Prostate gland (tissue), 2 donors: ENCODE measurements at regions not wholly inside any gene's neighbourhood (a gene's known extent, or its start where the extent isn't known, plus 50 kb on each side); places are given as distances from the start of the nearest gene placed in this dataset.

Experiments used
- DNase-seq: peaks from one replicate; pipeline ENCODE4 v3.0.0-alpha.2; 2019; ENCODE audit warnings: low spot score
- H3K27ac ChIP-seq, 2 donors: fragments of 200-600 bp; sonication (generic); 2 replicates each; pipeline ENCODE4 v1.5.1; 2017 to 2019
- H3K27me3 ChIP-seq: fragments of 200-600 bp; sonication (generic); replicated peaks from 2 replicates; pipeline ENCODE4 v1.5.1; 2019; ENCODE audit not compliant: insufficient read depth
- H3K36me3 ChIP-seq, 2 donors: fragments of 200-600 bp; sonication (generic); 1 replicate in 1 of 2; 2 replicates in 1 of 2; pipeline versions ENCODE4 v1.5.1 to v1.8.1; 2017 to 2019
- H3K4me1 ChIP-seq: fragments of 200-600 bp; sonication (generic); replicated peaks from 2 replicates; pipeline ENCODE4 v1.5.1; 2019
- H3K4me3 ChIP-seq, 2 donors: fragments of 200-600 bp; sonication (generic); 2 replicates each; pipeline ENCODE4 v1.5.1; 2017 to 2019
- H3K9me3 ChIP-seq: fragments of 200-600 bp; sonication (generic); 2 replicates; pipeline ENCODE4 v1.5.1; 2017
- CTCF ChIP-seq, 4 experiments: fragments of 200-600 bp in 2 of 4; fragments of 450-650 bp in 2 of 4; sonication (generic) in 2 of 4; IDR thresholded peaks; 1 replicate in 3 of 4; 2 replicates in 1 of 4; pipeline ENCODE4 v1.5.1; 2016 to 2019; ENCODE audit warnings: antibody characterized with exemption in 4 of 4, mild to moderate bottlenecking in 2 of 4, moderate library complexity in 2 of 4
- POLR2A ChIP-seq: fragments of 450-650 bp; IDR thresholded peaks from one replicate; pipeline ENCODE4 v1.6.1; 2016; ENCODE audit warnings: antibody characterized with exemption, mild to moderate bottlenecking
- POLR2AphosphoS5 ChIP-seq: sonication (generic); formaldehyde crosslinking; IDR thresholded peaks from one replicate; pipeline ENCODE4 v1.6.1; 2017; ENCODE audit warnings: antibody characterized with exemption
- WGBS: methylation state at CpG from one replicate; pipeline ENCODE4 v1.1.5; 2018; 5-methylcytosine and 5-hydroxymethylcytosine counted together
- intact Hi-C: fragments of 100-400 bp; cut with DNase I; formaldehyde crosslinking; loops from one replicate; pipeline ENCODE4 v1.14.2; 2022

- WGBS: 31% methylated on average over 12 of the region's 12 CpGs
- DNase-seq: peak; percentile 68
- H3K4me1 ChIP-seq: peaks cover 47% of the 10 kb centered on the region
- TF ChIP-seq POLR2A (no peak), POLR2AphosphoS5 (peak; percentile 78)
- no peaks in the 10 kb centered on the region for H3K36me3 ChIP-seq
- no peaks in the 10 kb centered on the region for H3K9me3 ChIP-seq
- H3K27ac ChIP-seq: peak overlapping the region; percentile 95 to 97
- intact Hi-C loops: no loop called here
- H3K4me3 ChIP-seq: no peak overlapping the region
- H3K27me3 ChIP-seq: no peaks in the 10 kb centered on the region
Observed at GRCh38 chr1:234726359-234726943, 116.5 kb upstream of the IRF2BP2 start.

- no peak overlapping the region for H3K4me3 ChIP-seq
- WGBS: 37% methylated on average over 12 of the region's 12 CpGs
- peak overlapping the region; percentile 95 to 97 for H3K27ac ChIP-seq
- no peaks in the 10 kb centered on the region for H3K36me3 ChIP-seq
- H3K4me1 ChIP-seq: peaks cover 47% of the 10 kb centered on the region
- intact Hi-C loops: loop anchor here (2.0 kb wide), 4 partner anchors 115 to 357 kb away; partner anchors contain the start of gene IRF2BP2
- no peaks in the 10 kb centered on the region for H3K9me3 ChIP-seq
- no peaks in the 10 kb centered on the region for H3K27me3 ChIP-seq
- peak; percentile 80 for DNase-seq
- TF ChIP-seq POLR2AphosphoS5 (no peak), CTCF (IDR thresholded peaks at IDR 0.05) (no peak), POLR2A (no peak)
Observed at GRCh38 chr1:234725177-234726132, 115.5 kb upstream of the IRF2BP2 start.

GRCh38 chr1:234724516-234725176 lies 114.7 kb upstream of the IRF2BP2 start:
- DNase-seq: no peak
- intact Hi-C loops: loop anchor here (2.0 to 5.0 kb wide), 9 partner anchors 114 to 358 kb away; partner anchors contain the start of gene IRF2BP2
- no peaks in the 10 kb centered on the region for H3K36me3 ChIP-seq
- peak overlapping the region; percentile 95 to 97 for H3K27ac ChIP-seq
- no peaks in the 10 kb centered on the region for H3K9me3 ChIP-seq
- WGBS: under 1% methylated on average over 16 of the region's 16 CpGs
- H3K4me3 ChIP-seq: no peak overlapping the region
- TF ChIP-seq CTCF (IDR thresholded peaks at IDR 0.05): no peak
- no peak for TF ChIP-seq POLR2AphosphoS5
- TF ChIP-seq POLR2A: no peak
- peaks cover 47% of the 10 kb centered on the region for H3K4me1 ChIP-seq
- H3K27me3 ChIP-seq: no peaks in the 10 kb centered on the region

- H3K9me3 ChIP-seq: no peaks in the 10 kb centered on the region
- TF ChIP-seq POLR2A (no peak), CTCF (IDR thresholded peaks at IDR 0.05) (no peak), POLR2AphosphoS5 (peak; percentile 10)
- no peak overlapping the region for H3K4me3 ChIP-seq
- no peaks in the 10 kb centered on the region for H3K36me3 ChIP-seq
- peak; percentile 63 for DNase-seq
- H3K27me3 ChIP-seq: no peaks in the 10 kb centered on the region
- intact Hi-C loops: loop anchor here (2.0 to 5.0 kb wide), 6 partner anchors 144 to 324 kb away; no protein-coding TSS in a partner anchor
- peak overlapping the region; percentile 95 to 97 for H3K27ac ChIP-seq
- 19% methylated on average over 26 of the region's 26 CpGs for WGBS
- peaks cover 47% of the 10 kb centered on the region for H3K4me1 ChIP-seq
Observed at GRCh38 chr1:234722904-234723720, 113.1 kb upstream of the IRF2BP2 start.
